Activated CD4-positive, alpha-beta T cell treated with anti-CD3 and anti-CD28 coated beads for 48 hours (primary cell): ENCODE measurements at regions not wholly inside any gene's neighbourhood (a gene's known extent, or its start where the extent isn't known, plus 50 kb on each side); places are given as distances from the start of the nearest gene placed in this dataset.

ENCODE experiments used
- DNase-seq: peaks from one replicate; pipeline ENCODE4 v3.0.0-alpha.2; 2020

- no peak for DNase-seq
Observed at GRCh38 chr12:16669756-16670155, 63.8 kb upstream of the LMO3 start.

GRCh38 chr12:16668198-16668597 lies 62.2 kb upstream of the LMO3 start:
- DNase-seq, result no peak

- DNase-seq, result no peak
Observed at GRCh38 chr12:16658699-16659098, 52.7 kb upstream of the LMO3 start.
